GM12878 (cell line): ENCODE measurements at regions not wholly inside any gene's neighbourhood (a gene's known extent, or its start where the extent isn't known, plus 50 kb on each side); places are given as distances from the start of the nearest gene placed in this dataset.

Experiments
- ATAC-seq: fragments of 200-7000 bp; cut with Tn5 transposase; 3 replicates; pipeline ENCODE4 v1.9.1; 2020; ENCODE audit warnings: mild to moderate bottlenecking, moderate library complexity
- BruUV-seq: library from RNA; stranded (reverse); fragments of 400-500 nt; replicated peaks from 2 replicates; lab custom pipeline; 2021; lab: Mats Ljungman, UMichigan
- CTCF ChIA-PET: fragments of 300-600 bp; sonication (Branson Sonifier 250); formaldehyde crosslinking; extraction: SDS; loops from one replicate; lab custom pipeline; 2021; ENCODE audit warnings: inconsistent platforms; lab: Yijun Ruan, JAX
- POLR2A ChIA-PET: fragments of 350-600 bp; formaldehyde crosslinking; extraction: SDS; loops from one replicate; lab custom pipeline; 2021; ENCODE audit warnings: inconsistent platforms; lab: Charles Lee
- RAD21 ChIA-PET: fragments of 300-600 bp; sonication (Branson Sonifier 250); formaldehyde crosslinking; loops from one replicate; lab custom pipeline; 2023; ENCODE audit warnings: antibody characterized with exemption; ENCODE audit not compliant: unreplicated experiment; lab: Charles Lee
- SMC1A ChIA-PET: fragments of 300-600 bp; sonication (Branson Sonifier 250); formaldehyde crosslinking; loops from one replicate; lab custom pipeline; 2023; ENCODE audit not compliant: unreplicated experiment, uncharacterized antibody; lab: Charles Lee
- DNase-seq: peaks from one replicate; pipeline ENCODE4 v3.0.0-alpha.2; 2011; ENCODE audit warnings: low read depth, low spot score
- FAIRE-seq: peaks from 3 replicates; lab custom pipeline; 2011; peaks lifted over from hg19 to GRCh38; lab: Jason Lieb, UNC
- H2AFZ ChIP-seq: 2 replicates; pipeline ENCODE4 v1.6.0; 2011; ENCODE audit warnings: low read depth, low read length, control low read depth; ENCODE audit not compliant: control insufficient read depth
- H3K27ac ChIP-seq: 2 replicates; pipeline ENCODE4 v1.5.1; 2011; ENCODE audit warnings: control low read depth; ENCODE audit not compliant: control insufficient read depth, insufficient read depth
- H3K27me3 ChIP-seq, 2 experiments: replicated peaks in 1 of 2; 2 replicates each; pipeline versions ENCODE4 v1.6.0 to v1.6.1; 2011; ENCODE audit warnings: low read length in 1 of 2; ENCODE audit not compliant: control insufficient read depth in 2 of 2, insufficient read depth in 2 of 2
- H3K36me3 ChIP-seq, 2 experiments: 2 replicates each; pipeline ENCODE4 v1.5.1; 2011; ENCODE audit warnings: low read length in 1 of 2; ENCODE audit not compliant: control insufficient read depth in 2 of 2, insufficient read depth in 2 of 2
- H3K4me1 ChIP-seq: 2 replicates; pipeline ENCODE4 v1.6.1; 2011; ENCODE audit warnings: mild to moderate bottlenecking, low read length, moderate library complexity, mixed read lengths; ENCODE audit not compliant: control insufficient read depth, insufficient read depth
- H3K4me2 ChIP-seq: 2 replicates; pipeline ENCODE4 v1.6.0; 2011; ENCODE audit warnings: control low read depth; ENCODE audit not compliant: control insufficient read depth, insufficient read depth
- H3K4me3 ChIP-seq: fragments of 200-600 bp; sonication (generic); 2 replicates; pipeline ENCODE4 v1.5.1; 2016
- H3K79me2 ChIP-seq: 2 replicates; pipeline ENCODE4 v1.6.0; 2011; ENCODE audit warnings: low read length; ENCODE audit not compliant: control insufficient read depth, insufficient read depth
- H3K9ac ChIP-seq: 2 replicates; pipeline ENCODE4 v1.8.0; 2011; ENCODE audit warnings: low read length, control low read depth, mixed read lengths; ENCODE audit not compliant: control insufficient read depth, insufficient read depth
- H3K9me3 ChIP-seq: replicated peaks from 3 replicates; pipeline ENCODE4 v1.5.1; 2011; ENCODE audit warnings: mild to moderate bottlenecking, low read length; ENCODE audit not compliant: control insufficient read depth, insufficient read depth
- H4K20me1 ChIP-seq: 2 replicates; pipeline ENCODE4 v1.6.0; 2011; ENCODE audit not compliant: control insufficient read depth, insufficient read depth
- ASH2L ChIP-seq: fragments of 300-600, 200-600 bp; sonication (generic); IDR thresholded peaks from 2 replicates; pipeline ENCODE4 v1.6.1; 2017; ENCODE audit warnings: low read depth, mild to moderate bottlenecking, borderline replicate concordance
- CHD1 ChIP-seq: IDR thresholded peaks from 2 replicates; pipeline ENCODE4 v1.6.1; 2012; ENCODE audit warnings: low read depth, low read length, improper control_type of control experiment
- E2F8 ChIP-seq: fragments of 450-650 bp; IDR thresholded peaks from 2 replicates; pipeline ENCODE4 v1.6.1; 2018; ENCODE audit warnings: mild to moderate bottlenecking, low read depth, moderate library complexity; ENCODE audit not compliant: partially characterized antibody
- FOXM1 ChIP-seq: IDR thresholded peaks from 2 replicates; pipeline ENCODE4 v1.6.1; 2012; ENCODE audit warnings: low read depth, mild to moderate bottlenecking, inconsistent platforms, low read length, moderate library complexity
- JUNB ChIP-seq: IDR thresholded peaks from 2 replicates; pipeline ENCODE4 v1.6.1; 2016; ENCODE audit warnings: antibody characterized with exemption, mild to moderate bottlenecking
- MEF2A ChIP-seq: IDR thresholded peaks from 2 replicates; pipeline ENCODE4 v1.6.1; 2011; ENCODE audit warnings: low read depth, mild to moderate bottlenecking, low read length, moderate library complexity; ENCODE audit not compliant: insufficient read depth
- RUNX3 ChIP-seq: IDR thresholded peaks from 2 replicates; pipeline ENCODE4 v1.6.1; 2012; ENCODE audit warnings: low read length, inconsistent platforms
- SKIL ChIP-seq: fragments of 450-650 bp; IDR thresholded peaks from 2 replicates; pipeline ENCODE4 v1.6.1; 2017; ENCODE audit warnings: mild to moderate bottlenecking, low read depth, inconsistent platforms; ENCODE audit not compliant: poor library complexity, severe bottlenecking
- SMAD1 ChIP-seq: fragments of 450-650 bp; IDR thresholded peaks from 2 replicates; pipeline ENCODE4 v1.6.1; 2018; ENCODE audit warnings: mild to moderate bottlenecking, low read depth; ENCODE audit not compliant: partially characterized antibody
- TBL1XR1 ChIP-seq: IDR thresholded peaks from 2 replicates; pipeline ENCODE4 v1.6.1; 2012; ENCODE audit warnings: low read depth, low read length, improper control_type of control experiment
- WRNIP1 ChIP-seq: IDR thresholded peaks from 2 replicates; pipeline ENCODE4 v1.6.1; 2011; ENCODE audit warnings: low read depth, low read length, improper control_type of control experiment, borderline replicate concordance
- YBX1 ChIP-seq: fragments of 450-650 bp; IDR thresholded peaks from 2 replicates; pipeline ENCODE4 v1.6.1; 2016; ENCODE audit warnings: antibody characterized with exemption
- WGBS: methylation state at CpG from one replicate; pipeline ENCODE4 v1.1.6; 2016; ENCODE audit warnings: low lambda C conversion rate; ENCODE audit not compliant: insufficient replicate concordance, insufficient coverage; ENCODE audit errors: missing lambda C conversion rate; 5-methylcytosine and 5-hydroxymethylcytosine counted together
- in situ Hi-C: fragments of 300-500 bp; cut with MboI; formaldehyde crosslinking; loops from 9 replicates; pipeline ENCODE4 v1.14.3; 2018; ENCODE audit warnings: mixed read lengths
- intact Hi-C: fragments of 100-400 bp; cut with micrococcal nuclease; formaldehyde crosslinking; loops from one replicate; pipeline ENCODE4 v1.14.2; 2022; ENCODE audit not compliant: unreplicated experiment

GRCh38 chr22:49617866-49618676 is 209.6 kb downstream of the BRD1 start (continued):
- TF ChIP-seq MEF2A: no peak
- no peak for TF ChIP-seq E2F8

DNA sequence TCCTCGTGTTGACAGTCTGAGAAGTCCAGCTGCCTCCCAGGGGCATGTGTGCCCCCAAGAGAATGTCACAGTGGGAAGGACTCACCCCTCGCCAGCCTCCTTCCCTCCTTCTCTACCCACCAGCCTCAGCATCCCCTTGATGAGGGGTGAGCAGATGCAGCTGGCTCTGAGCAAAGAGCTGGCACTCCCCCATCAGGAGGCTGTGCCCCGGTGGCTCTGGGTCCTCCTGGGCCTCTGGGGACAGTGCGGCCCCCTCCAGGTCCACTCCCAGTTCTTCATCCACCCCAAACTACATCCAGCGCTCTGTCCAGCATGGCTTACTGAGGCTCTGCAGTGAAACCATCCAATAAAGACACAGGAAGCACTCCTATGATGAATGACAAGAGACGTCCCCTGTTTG is 210.4 kb downstream of the BRD1 start:
- no peak overlapping the region for H3K4me2 ChIP-seq
- H3K4me3 ChIP-seq: no peak overlapping the region
- no peaks in the 10 kb centered on the region for H3K27me3 ChIP-seq
- H3K4me1 ChIP-seq: no peaks in the 10 kb centered on the region
- no peaks in the 10 kb centered on the region for H3K79me2 ChIP-seq
- RAD21 ChIA-PET: no interaction called here
- BruUV-seq: no TSS peak
- no peak overlapping the region for H3K9ac ChIP-seq
- POLR2A ChIA-PET: no interaction called here
- H3K36me3 ChIP-seq: no peaks in the 10 kb centered on the region; a peak in 2 of 4 replicates
- DNase-seq (no peak), FAIRE-seq (no peak), ATAC-seq (no peak)
- H4K20me1 ChIP-seq: no peaks in the 10 kb centered on the region
- H2AFZ ChIP-seq: no peak overlapping the region
- H3K27ac ChIP-seq: no peak overlapping the region
- in situ Hi-C loops (no loop called here), intact Hi-C loops (no loop called here)
- WGBS: 84% methylated on average over 6 of the region's 6 CpGs
- CTCF ChIA-PET: no interaction called here
- H3K9me3 ChIP-seq: no peaks in the 10 kb centered on the region; the same call in 2 of the 3 replicates
- SMC1A ChIA-PET: no interaction called here
- no peak for TF ChIP-seq CHD1
- TF ChIP-seq E2F8: no peak
- no peak for TF ChIP-seq ASH2L
- no peak for TF ChIP-seq YBX1
- TF ChIP-seq RUNX3: no peak
- no peak for TF ChIP-seq WRNIP1
- no peak for TF ChIP-seq JUNB
- no peak for TF ChIP-seq SKIL
- TF ChIP-seq FOXM1: no peak
- no peak for TF ChIP-seq SMAD1
- TF ChIP-seq TBL1XR1: no peak
